ENCODE measurements at regions not wholly inside any gene's neighbourhood (a gene's known extent, or its start where the extent isn't known, plus 50 kb on each side); places are given as distances from the start of the nearest gene placed in this dataset.

DNA sequence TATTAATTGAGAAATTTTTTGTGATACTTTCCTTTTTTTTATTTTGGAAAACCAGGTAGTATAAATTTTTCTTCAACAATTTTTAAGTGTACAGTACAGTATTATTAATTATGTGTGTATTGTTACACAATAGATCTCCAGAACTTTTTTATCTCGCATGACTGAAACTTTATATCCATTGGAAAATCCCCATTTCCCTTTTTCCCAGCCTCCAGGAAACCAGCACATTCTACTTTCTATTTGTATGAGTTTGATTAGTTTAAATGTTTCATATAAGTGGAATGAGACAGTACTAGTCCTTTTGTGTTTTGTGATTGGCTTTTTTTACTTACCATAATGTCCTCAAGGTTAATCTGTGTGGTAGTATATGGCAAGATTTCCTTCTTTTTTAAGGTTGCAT lies 399.5 kb upstream of the ARGLU1 start:
- no peak for TF ChIP-seq ISL1 (CRISPR knock-in tag; IDR thresholded peaks at IDR 0.05)
- TF ChIP-seq, protein P1, sequence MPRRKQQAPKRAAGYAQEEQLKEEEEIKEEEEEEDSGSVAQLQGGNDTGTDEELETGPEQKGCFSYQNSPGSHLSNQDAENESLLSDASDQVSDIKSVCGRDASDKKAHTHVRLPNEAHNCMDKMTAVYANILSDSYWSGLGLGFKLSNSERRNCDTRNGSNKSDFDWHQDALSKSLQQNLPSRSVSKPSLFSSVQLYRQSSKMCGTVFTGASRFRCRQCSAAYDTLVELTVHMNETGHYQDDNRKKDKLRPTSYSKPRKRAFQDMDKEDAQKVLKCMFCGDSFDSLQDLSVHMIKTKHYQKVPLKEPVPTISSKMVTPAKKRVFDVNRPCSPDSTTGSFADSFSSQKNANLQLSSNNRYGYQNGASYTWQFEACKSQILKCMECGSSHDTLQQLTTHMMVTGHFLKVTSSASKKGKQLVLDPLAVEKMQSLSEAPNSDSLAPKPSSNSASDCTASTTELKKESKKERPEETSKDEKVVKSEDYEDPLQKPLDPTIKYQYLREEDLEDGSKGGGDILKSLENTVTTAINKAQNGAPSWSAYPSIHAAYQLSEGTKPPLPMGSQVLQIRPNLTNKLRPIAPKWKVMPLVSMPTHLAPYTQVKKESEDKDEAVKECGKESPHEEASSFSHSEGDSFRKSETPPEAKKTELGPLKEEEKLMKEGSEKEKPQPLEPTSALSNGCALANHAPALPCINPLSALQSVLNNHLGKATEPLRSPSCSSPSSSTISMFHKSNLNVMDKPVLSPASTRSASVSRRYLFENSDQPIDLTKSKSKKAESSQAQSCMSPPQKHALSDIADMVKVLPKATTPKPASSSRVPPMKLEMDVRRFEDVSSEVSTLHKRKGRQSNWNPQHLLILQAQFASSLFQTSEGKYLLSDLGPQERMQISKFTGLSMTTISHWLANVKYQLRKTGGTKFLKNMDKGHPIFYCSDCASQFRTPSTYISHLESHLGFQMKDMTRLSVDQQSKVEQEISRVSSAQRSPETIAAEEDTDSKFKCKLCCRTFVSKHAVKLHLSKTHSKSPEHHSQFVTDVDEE (CRISPR knock-in tag; IDR thresholded peaks at IDR 0.05): no peak
- no peak for TF ChIP-seq ARNTL (CRISPR knock-in tag; IDR thresholded peaks at IDR 0.05; ENCODE audit: borderline replicate concordance, low read depth)
- TF ChIP-seq, protein P2, sequence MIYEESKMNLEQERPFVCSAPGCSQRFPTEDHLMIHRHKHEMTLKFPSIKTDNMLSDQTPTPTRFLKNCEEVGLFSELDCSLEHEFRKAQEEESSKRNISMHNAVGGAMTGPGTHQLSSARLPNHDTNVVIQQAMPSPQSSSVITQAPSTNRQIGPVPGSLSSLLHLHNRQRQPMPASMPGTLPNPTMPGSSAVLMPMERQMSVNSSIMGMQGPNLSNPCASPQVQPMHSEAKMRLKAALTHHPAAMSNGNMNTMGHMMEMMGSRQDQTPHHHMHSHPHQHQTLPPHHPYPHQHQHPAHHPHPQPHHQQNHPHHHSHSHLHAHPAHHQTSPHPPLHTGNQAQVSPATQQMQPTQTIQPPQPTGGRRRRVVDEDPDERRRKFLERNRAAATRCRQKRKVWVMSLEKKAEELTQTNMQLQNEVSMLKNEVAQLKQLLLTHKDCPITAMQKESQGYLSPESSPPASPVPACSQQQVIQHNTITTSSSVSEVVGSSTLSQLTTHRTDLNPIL (CRISPR knock-in tag; IDR thresholded peaks at IDR 0.05; ENCODE audit: low read depth): no peak
- TF ChIP-seq ZNF8 (CRISPR knock-in tag; IDR thresholded peaks at IDR 0.05): no peak
- TF ChIP-seq, protein P3, sequence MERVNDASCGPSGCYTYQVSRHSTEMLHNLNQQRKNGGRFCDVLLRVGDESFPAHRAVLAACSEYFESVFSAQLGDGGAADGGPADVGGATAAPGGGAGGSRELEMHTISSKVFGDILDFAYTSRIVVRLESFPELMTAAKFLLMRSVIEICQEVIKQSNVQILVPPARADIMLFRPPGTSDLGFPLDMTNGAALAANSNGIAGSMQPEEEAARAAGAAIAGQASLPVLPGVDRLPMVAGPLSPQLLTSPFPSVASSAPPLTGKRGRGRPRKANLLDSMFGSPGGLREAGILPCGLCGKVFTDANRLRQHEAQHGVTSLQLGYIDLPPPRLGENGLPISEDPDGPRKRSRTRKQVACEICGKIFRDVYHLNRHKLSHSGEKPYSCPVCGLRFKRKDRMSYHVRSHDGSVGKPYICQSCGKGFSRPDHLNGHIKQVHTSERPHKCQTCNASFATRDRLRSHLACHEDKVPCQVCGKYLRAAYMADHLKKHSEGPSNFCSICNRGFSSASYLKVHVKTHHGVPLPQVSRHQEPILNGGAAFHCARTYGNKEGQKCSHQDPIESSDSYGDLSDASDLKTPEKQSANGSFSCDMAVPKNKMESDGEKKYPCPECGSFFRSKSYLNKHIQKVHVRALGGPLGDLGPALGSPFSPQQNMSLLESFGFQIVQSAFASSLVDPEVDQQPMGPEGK (CRISPR knock-in tag; IDR thresholded peaks at IDR 0.05; ENCODE audit: borderline replicate concordance): no peak
- TF ChIP-seq ZFP30 (CRISPR knock-in tag; IDR thresholded peaks at IDR 0.05): no peak
